ENCODE measurements at regions not wholly inside any gene's neighbourhood (a gene's known extent, or its start where the extent isn't known, plus 50 kb on each side); places are given as distances from the start of the nearest gene placed in this dataset.

- TF ChIP-seq CTCF (IDR thresholded peaks at IDR 0.05) = no peak
- no peak for TF ChIP-seq POLR2AphosphoS5 (IDR thresholded peaks at IDR 0.05)
Observed at GRCh38 chr11:69972351-69972802, 105.7 kb upstream of the ANO1 start.

Measured in breast epithelium (tissue), 3 donors.